A673 (cell line): ENCODE measurements at regions not wholly inside any gene's neighbourhood (a gene's known extent, or its start where the extent isn't known, plus 50 kb on each side); places are given as distances from the start of the nearest gene placed in this dataset.

ENCODE experiments used
- BruUV-seq: library from RNA; stranded (reverse); fragments of 400-500 nt; replicated peaks from 2 replicates; lab custom pipeline; 2021; lab: Mats Ljungman, UMichigan
- CTCF ChIA-PET: fragments of 300-600 bp; sonication (Branson Sonifier 250); formaldehyde crosslinking; loops from one replicate; lab custom pipeline; 2022; ENCODE audit warnings: antibody characterized with exemption; lab: Charles Lee
- POLR2A ChIA-PET: fragments of 300-600 bp; sonication (Branson Sonifier 250); formaldehyde crosslinking; loops from one replicate; lab custom pipeline; 2022; ENCODE audit warnings: antibody characterized with exemption; ENCODE audit not compliant: low non-redundant PET; lab: Charles Lee
- DNase-seq: peaks from one replicate; pipeline ENCODE4 v3.0.0-alpha.2; 2015; ENCODE audit warnings: low spot score
- H3K27ac ChIP-seq: fragments of 200-600 bp; sonication (generic); 2 replicates; pipeline ENCODE4 v1.5.1; 2016; ENCODE audit warnings: mixed run types, low read depth, mild to moderate bottlenecking, mixed read lengths, antibody characterized with exemption, low read length; ENCODE audit not compliant: poor library complexity, severe bottlenecking
- H3K27me3 ChIP-seq: fragments of 200-600 bp; sonication (generic); replicated peaks from 2 replicates; pipeline ENCODE4 v1.6.1; 2017; ENCODE audit warnings: mixed run types, low read depth, mild to moderate bottlenecking, mixed read lengths, antibody characterized with exemption, low read length; ENCODE audit not compliant: insufficient read depth, poor library complexity
- H3K36me3 ChIP-seq: fragments of 200-600 bp; sonication (generic); 2 replicates; pipeline ENCODE4 v1.6.1; 2016; ENCODE audit warnings: mixed run types, mild to moderate bottlenecking, mixed read lengths, antibody characterized with exemption, low read length; ENCODE audit not compliant: insufficient read depth, poor library complexity, severe bottlenecking
- H3K4me1 ChIP-seq: fragments of 200-600 bp; sonication (generic); 2 replicates; pipeline ENCODE4 v1.6.1; 2017; ENCODE audit warnings: mixed run types, mild to moderate bottlenecking, mixed read lengths, antibody characterized with exemption, low read length; ENCODE audit not compliant: insufficient read depth, poor library complexity, severe bottlenecking
- H3K4me3 ChIP-seq: fragments of 200-600 bp; sonication (generic); 2 replicates; pipeline ENCODE4 v1.5.1; 2016; ENCODE audit warnings: low read depth, mixed run types, mild to moderate bottlenecking, mixed read lengths, low read length; ENCODE audit not compliant: poor library complexity, severe bottlenecking
- H3K9me3 ChIP-seq: fragments of 200-600 bp; sonication (generic); 2 replicates; pipeline ENCODE4 v1.6.1; 2016; ENCODE audit warnings: mixed run types, low read depth, mild to moderate bottlenecking, mixed read lengths, antibody characterized with exemption, low read length; ENCODE audit not compliant: poor library complexity, severe bottlenecking
- CTCF ChIP-seq: fragments of 300-800, 200-600 bp; sonication (generic); conservative IDR thresholded peaks from 2 replicates; pipeline ENCODE4 v1.5.1; 2017; ENCODE audit warnings: low read depth, mild to moderate bottlenecking, antibody characterized with exemption, low read length, moderate library complexity, mixed read lengths
- EZH2 ChIP-seq: fragments of 200-600 bp; sonication (generic); IDR thresholded peaks from 2 replicates; pipeline ENCODE4 v1.6.1; 2017; ENCODE audit warnings: borderline replicate concordance, low read depth, mild to moderate bottlenecking, mixed read lengths, antibody characterized with exemption, low read length; ENCODE audit not compliant: poor library complexity, severe bottlenecking
- intact Hi-C: fragments of 100-400 bp; cut with micrococcal nuclease; formaldehyde crosslinking; loops from one replicate; pipeline ENCODE4 v1.10.0; 2022; ENCODE audit not compliant: unreplicated experiment

- no peaks in the 10 kb centered on the region for H3K4me1 ChIP-seq
- POLR2A ChIA-PET: no interaction called here
- no peak for DNase-seq
- no TSS peak for BruUV-seq
- no peak overlapping the region for H3K27ac ChIP-seq
- no peaks in the 10 kb centered on the region for H3K27me3 ChIP-seq
- CTCF ChIA-PET: no interaction called here
- no peak for TF ChIP-seq CTCF
- TF ChIP-seq EZH2: no peak
- intact Hi-C loops: no loop called here
- no peaks in the 10 kb centered on the region for H3K36me3 ChIP-seq
- H3K9me3 ChIP-seq: no peaks in the 10 kb centered on the region
- H3K4me3 ChIP-seq: no peak overlapping the region
Measured at GRCh38 chr4:82232891-82233290, 140.9 kb downstream of the HNRNPD start.

- H3K27me3 ChIP-seq: no peaks in the 10 kb centered on the region
- H3K4me1 ChIP-seq: no peaks in the 10 kb centered on the region
- H3K9me3 ChIP-seq: no peaks in the 10 kb centered on the region
- H3K27ac ChIP-seq: no peak overlapping the region
- DNase-seq: no peak
- TF ChIP-seq EZH2 (no peak), CTCF (no peak)
- H3K36me3 ChIP-seq: no peaks in the 10 kb centered on the region
- no peak overlapping the region for H3K4me3 ChIP-seq
- intact Hi-C loops: no loop called here
- ChIA-PET POLR2A (no interaction called here), CTCF (no interaction called here)
- no TSS peak for BruUV-seq
Measured at GRCh38 chr4:82231806-82232205, 142.0 kb downstream of the HNRNPD start.

GRCh38 chr4:82230306-82230705 lies 143.5 kb downstream of the HNRNPD start:
- Histone ChIP-seq H3K27me3 (no peaks in the 10 kb centered on the region), H3K4me3 (no peak overlapping the region), H3K4me1 (no peaks in the 10 kb centered on the region), H3K9me3 (no peaks in the 10 kb centered on the region), H3K36me3 (no peaks in the 10 kb centered on the region), H3K27ac (no peak overlapping the region)
- no TSS peak for BruUV-seq
- DNase-seq: no peak
- ChIA-PET CTCF (no interaction called here), POLR2A (no interaction called here)
- intact Hi-C loops: no loop called here
- TF ChIP-seq CTCF (no peak), EZH2 (no peak)
